Ecto neural progenitor cell (in vitro differentiated cells): ENCODE measurements at regions not wholly inside any gene's neighbourhood (a gene's known extent, or its start where the extent isn't known, plus 50 kb on each side); places are given as distances from the start of the nearest gene placed in this dataset.
"Not testable (repeated sequence)": the region's sequence is repeated elsewhere in the genome, so short reads cannot be mapped to it uniquely, and the experiment has no call there.

Experiments used
- DNase-seq: peaks from one replicate; pipeline ENCODE4 v3.0.0-alpha.2; 2018; ENCODE audit warnings: low spot score

GRCh38 chr10:118870467-118871243, 115.9 kb upstream of the CACUL1 start:
- DNase-seq, result no peak

- DNase-seq, result no peak
Observed at GRCh38 chr10:118871244-118871865, 116.6 kb upstream of the CACUL1 start.

- DNase-seq, result no peak
Observed at GRCh38 chr10:118873091-118873737, 118.4 kb upstream of the CACUL1 start.

- no peak for DNase-seq
Observed at GRCh38 chr10:118873738-118874105, 119.0 kb upstream of the CACUL1 start.

- no peak for DNase-seq
Observed at GRCh38 chr10:118874171-118874570, 119.4 kb upstream of the CACUL1 start.

GRCh38 chr10:118875087-118875486, 120.3 kb upstream of the CACUL1 start:
- no peak for DNase-seq

GRCh38 chr10:118882741-118883140, 128.0 kb upstream of the CACUL1 start:
- DNase-seq, result no peak

GRCh38 chr10:118892255-118892654, 137.3 kb upstream of the NANOS1 start:
- no peak for DNase-seq

GRCh38 chr10:118894891-118895290, 134.6 kb upstream of the NANOS1 start:
- DNase-seq, result not testable (repeated sequence)

GRCh38 chr10:118900617-118901016, 128.9 kb upstream of the NANOS1 start:
- DNase-seq, result no peak

- no peak for DNase-seq
Observed at GRCh38 chr10:118901380-118901779, 128.1 kb upstream of the NANOS1 start.

- no peak for DNase-seq
Observed at GRCh38 chr10:118901906-118902305, 127.6 kb upstream of the NANOS1 start.

GRCh38 chr10:118902656-118903055, 126.9 kb upstream of the NANOS1 start:
- DNase-seq, result not testable (repeated sequence)

GRCh38 chr10:118903251-118903650, 126.3 kb upstream of the NANOS1 start:
- no peak for DNase-seq

GRCh38 chr10:118903691-118904090, 125.8 kb upstream of the NANOS1 start:
- DNase-seq, result no peak

GRCh38 chr10:118904286-118904685, 125.2 kb upstream of the NANOS1 start:
- DNase-seq, result no peak

- no peak for DNase-seq
Observed at GRCh38 chr10:118907051-118907450, 122.5 kb upstream of the NANOS1 start.

GRCh38 chr10:118908557-118909256, 120.8 kb upstream of the NANOS1 start:
- DNase-seq, result no peak

GRCh38 chr10:118910702-118911101, 118.8 kb upstream of the NANOS1 start:
- no peak for DNase-seq

- no peak for DNase-seq
Observed at GRCh38 chr10:118911363-118911762, 118.2 kb upstream of the NANOS1 start.

- no peak for DNase-seq
Observed at GRCh38 chr10:118912961-118913600, 116.4 kb upstream of the NANOS1 start.

- no peak for DNase-seq
Observed at GRCh38 chr10:118913825-118914224, 115.7 kb upstream of the NANOS1 start.
